HG03565 (cell line): ENCODE measurements at regions not wholly inside any gene's neighbourhood (a gene's known extent, or its start where the extent isn't known, plus 50 kb on each side); places are given as distances from the start of the nearest gene placed in this dataset.
"Not testable (repeated sequence)": the region's sequence is repeated elsewhere in the genome, so short reads cannot be mapped to it uniquely, and the experiment has no call there.

Experiments
- ATAC-seq: cut with Tn5 transposase; IDR thresholded peaks from one replicate; pipeline ENCODE4 v1.9.1; 2021; ENCODE audit warnings: mild to moderate bottlenecking, moderate library complexity; ENCODE audit not compliant: unreplicated experiment

- no peak for ATAC-seq
These were observed 223.5 kb upstream of the FAM241A start for GRCh38 chr4:111921714-111922113.

- no peak for ATAC-seq
These were observed 221.5 kb upstream of the FAM241A start for GRCh38 chr4:111923786-111924185.

GRCh38 chr4:111924696-111925095, 220.6 kb upstream of the FAM241A start:
- no peak for ATAC-seq

DNA sequence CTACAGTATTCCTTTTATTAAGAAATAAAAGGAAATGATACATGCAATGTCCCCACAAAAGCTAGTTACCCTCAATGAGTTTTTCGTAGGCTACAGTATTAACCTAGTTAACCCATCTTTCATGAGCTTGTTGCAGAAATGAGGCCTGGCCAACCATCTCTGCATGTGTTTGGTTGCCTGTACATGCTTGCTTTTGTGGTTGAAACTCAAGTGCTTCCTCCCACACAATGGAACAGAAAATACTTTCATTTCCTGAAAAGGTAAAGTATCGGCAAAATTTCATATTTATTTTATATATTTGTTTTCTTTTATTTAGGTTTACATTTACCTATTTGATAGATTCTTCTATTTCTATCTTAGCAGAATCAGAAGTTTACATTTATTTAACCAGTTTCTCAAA, 214.6 kb upstream of the FAM241A start:
- peak; percentile 99 for ATAC-seq

GRCh38 chr4:111933703-111934102, 211.6 kb upstream of the FAM241A start:
- no peak for ATAC-seq

DNA sequence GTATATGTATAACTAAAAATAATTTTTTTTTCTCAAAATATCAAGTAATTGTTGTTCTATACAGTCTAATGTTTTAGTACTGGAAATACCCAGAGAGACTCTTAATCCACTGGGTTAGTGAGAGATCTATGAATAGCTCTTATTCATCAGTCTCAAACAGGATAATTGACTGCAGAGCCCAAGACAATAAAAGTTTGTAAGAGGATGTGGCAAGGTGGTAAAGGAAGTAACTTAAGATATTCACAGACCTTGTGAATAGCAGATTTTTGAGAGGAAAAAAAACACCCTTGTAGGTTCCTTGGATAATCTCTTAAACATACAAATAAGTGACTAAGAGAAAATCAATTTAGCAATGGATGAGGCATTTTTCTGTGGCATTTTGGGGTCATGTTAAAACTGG, 210.9 kb upstream of the FAM241A start:
- no peak for ATAC-seq

GRCh38 chr4:111937368-111937767, 207.9 kb upstream of the FAM241A start:
- ATAC-seq: peak; percentile 91

DNA sequence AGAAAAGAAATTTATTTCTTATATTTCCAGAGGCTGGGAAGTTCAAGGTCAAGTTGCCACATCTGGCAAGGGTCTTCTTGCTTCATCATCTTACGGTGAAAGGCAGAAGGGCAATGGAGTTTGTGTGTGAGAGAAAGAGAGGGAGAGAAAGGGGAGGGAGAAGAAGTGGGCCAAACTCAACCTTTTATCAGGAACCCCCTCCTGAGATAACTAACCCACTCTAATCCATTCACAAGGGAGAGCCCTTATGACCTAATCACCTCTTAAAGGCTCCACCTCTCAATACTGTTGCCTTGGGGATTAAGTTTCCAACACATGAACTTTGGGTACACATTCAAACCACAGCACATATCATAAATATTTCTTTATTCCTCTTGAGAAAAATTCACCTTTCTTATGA, 203.3 kb upstream of the FAM241A start:
- no peak for ATAC-seq

DNA sequence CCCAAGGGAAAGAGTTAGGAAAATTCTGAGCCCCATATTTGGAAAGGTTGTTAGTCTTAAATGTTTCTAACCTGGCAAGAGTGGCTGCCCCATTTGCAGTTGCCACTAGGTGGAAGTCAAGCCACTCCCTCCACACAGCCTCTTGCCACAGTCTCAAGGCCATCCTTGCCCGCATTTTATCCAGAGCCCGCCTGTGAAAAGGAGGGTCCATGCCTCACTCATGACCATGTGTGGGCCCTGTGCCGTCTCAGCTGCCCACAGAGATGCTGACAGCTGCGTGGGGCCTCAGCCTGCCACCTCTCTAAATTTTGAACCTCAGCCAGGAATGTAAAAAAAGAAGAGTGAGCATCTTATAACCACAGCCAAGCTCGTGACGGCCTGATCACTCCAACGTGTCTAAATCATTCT, 201.5 kb upstream of the FAM241A start:
- ATAC-seq: peak; percentile 76

DNA sequence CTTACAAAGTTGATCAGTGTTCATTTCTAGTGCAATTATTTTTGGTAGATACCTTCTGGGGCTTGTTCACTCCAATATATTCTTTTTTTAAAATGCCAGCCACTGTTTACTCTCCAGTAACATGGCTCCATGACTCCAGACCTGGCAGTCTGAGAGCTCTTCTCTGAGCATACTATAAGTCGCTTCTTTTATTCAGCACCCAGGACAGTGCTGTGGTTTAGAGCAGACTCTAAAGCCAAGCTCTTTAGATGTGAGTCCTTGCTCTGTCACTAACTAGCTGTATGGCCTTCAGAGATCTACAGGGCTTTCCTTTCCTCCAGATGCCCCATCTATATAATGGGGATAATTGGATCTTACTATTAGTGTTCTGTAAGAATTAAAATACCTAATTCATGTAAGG, 200.2 kb upstream of the FAM241A start:
- ATAC-seq: no peak

DNA sequence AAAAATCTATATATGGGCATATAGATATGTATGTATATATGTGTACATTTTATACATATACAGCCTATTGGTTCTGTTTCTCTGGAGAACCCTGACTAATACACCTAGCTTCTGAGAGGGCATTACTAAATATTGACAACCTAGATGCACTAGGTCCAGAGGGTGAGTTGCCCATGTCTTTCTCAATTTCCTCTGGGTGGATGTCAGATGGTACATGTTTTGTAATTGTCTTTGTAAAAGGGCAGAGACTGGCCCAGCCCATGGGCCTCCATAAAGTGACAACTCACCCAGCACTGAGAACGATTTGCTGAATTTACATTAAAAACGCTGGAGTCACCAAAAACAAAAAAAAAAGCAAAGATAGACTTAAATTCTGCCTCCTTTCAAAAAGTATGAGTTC, 198.5 kb upstream of the FAM241A start:
- no peak for ATAC-seq

GRCh38 chr4:111952688-111953087, 192.6 kb upstream of the FAM241A start:
- ATAC-seq: no peak

DNA sequence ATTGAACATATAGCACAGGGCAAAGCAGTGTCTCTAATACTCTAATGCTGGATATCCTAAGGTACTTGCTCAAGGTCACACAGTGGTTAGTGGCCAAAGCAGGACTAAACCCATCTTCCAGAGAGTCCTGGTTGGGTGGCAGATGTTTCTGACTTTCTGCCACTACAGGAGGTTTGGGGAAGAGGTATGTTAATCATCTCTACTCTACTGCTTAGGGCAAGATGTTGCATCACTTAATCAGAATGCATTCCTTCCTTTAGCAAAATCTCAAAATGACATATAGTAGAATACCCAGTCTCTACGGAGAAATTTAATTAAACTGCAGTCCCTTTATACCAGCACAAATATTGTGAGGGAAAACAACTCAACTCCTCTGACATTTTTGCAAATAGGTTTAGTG, 190.7 kb upstream of the FAM241A start:
- ATAC-seq: no peak

DNA sequence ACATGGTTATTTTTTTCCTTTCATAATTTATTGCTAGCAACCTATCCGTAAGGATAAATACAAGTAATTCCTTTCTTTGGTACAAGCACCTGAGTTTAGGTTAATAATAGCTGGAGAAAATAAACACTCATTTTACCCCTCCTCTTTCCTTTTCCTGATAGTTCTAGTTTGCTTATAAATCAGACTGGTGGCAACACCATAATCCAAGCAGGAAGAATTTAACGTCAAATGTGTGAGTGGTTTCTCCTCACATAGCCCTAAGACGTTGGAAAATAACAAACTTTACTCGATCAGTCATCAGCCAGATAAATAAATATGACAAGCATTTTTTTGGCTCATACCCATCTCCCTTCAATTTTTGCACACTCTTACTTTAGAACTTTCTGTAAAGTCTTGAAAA, 190.3 kb upstream of the FAM241A start:
- no peak for ATAC-seq

- ATAC-seq: no peak
These were observed 188.1 kb upstream of the FAM241A start for GRCh38 chr4:111957116-111957515.

DNA sequence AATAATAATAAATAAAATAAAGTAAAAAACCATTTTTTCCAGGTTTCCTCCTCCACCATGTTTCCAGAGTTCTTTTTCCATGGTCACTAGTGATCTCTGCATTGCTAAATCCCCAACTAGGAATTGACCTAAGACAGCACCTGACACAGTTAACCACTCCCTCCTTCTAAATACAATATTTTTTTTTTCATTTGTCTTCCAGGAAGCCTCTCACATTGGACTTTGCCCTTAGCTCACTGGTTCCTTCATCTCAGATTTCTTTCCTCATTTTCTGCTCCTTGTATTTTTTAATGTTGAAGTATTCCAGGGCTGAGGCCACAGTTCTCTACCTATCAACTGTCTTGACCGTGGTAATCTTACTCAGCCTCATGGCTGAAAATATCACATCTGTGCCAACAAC, 187.3 kb upstream of the FAM241A start:
- no peak for ATAC-seq

GRCh38 chr4:111959222-111959621, 186.0 kb upstream of the FAM241A start:
- ATAC-seq: no peak

DNA sequence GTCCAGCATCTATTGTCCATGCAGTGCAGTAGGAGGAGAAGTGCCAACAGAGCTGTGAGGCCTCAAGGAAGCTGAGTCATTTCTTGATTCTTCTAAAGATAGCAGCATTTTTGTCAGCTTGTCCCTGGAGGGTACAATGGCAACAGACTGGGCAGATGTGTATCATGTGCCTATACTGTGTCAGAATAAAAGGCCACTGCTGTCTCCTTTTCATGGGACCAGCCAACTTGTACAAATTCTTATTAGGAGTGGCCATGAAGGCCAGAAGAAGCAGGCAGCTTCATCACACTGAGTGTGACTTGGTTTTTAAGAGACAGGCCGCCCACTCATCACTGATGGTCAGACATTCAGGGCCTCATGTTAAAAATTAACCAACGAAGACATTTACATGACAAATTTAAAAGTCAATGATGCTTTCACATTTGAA, 185.0 kb upstream of the FAM241A start:
- peak; percentile 86 for ATAC-seq

GRCh38 chr4:111961026-111961425, 184.2 kb upstream of the FAM241A start:
- not testable (repeated sequence) for ATAC-seq

GRCh38 chr4:111961809-111962208, 183.4 kb upstream of the FAM241A start:
- no peak for ATAC-seq

DNA sequence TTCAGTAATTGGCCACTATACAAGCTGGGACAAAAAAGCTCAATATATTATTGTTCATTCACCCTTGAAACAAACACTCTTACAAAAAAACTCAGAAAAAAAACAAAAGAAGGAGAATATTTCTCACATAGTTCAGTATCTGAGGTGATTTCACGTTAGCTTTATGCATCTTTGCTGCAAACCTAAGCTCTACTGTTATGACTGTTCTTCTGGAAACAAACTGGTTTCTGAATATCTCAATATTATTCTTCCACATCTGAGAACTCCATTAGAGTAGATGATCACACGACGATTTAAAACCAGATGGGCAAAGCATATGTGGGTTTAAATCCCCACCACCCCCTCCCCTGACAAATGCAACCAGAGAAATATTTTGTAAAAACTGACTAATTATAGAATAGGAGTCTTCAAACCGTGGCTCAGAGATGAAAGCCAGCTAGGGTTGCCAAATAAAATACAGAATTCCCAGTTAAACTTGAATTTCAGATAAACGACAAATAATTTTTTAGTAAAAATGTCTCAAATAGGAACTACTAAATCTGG, 182.0 kb upstream of the FAM241A start:
- peak; percentile 33 for ATAC-seq

- ATAC-seq: no peak
These were observed 167.8 kb upstream of the FAM241A start for GRCh38 chr4:111977419-111977965.

GRCh38 chr4:111979921-111980320, 165.3 kb upstream of the FAM241A start:
- ATAC-seq: no peak
